ENCODE measurements at regions not wholly inside any gene's neighbourhood (a gene's known extent, or its start where the extent isn't known, plus 50 kb on each side); places are given as distances from the start of the nearest gene placed in this dataset.

DNA sequence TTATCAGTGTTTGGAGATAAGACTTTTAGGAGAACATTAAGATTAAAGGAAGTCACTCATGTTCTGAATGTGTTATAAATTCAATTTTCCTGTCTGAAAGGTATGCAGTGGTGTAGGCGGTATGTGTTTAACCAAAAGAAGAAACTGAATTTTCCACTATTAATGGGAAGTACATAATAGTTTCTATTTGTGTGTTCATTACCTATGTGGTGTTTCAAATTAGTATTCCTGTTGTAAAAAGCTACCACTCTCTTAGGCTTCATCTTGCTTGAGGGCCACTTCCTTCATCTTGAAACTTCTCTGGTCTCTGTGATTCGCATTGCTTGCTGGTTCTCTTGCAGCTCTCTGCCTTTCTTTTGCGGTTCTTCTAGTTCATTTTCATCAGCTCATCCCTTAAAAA is 123.4 kb downstream of the HLX start:
- TF ChIP-seq, protein P1, sequence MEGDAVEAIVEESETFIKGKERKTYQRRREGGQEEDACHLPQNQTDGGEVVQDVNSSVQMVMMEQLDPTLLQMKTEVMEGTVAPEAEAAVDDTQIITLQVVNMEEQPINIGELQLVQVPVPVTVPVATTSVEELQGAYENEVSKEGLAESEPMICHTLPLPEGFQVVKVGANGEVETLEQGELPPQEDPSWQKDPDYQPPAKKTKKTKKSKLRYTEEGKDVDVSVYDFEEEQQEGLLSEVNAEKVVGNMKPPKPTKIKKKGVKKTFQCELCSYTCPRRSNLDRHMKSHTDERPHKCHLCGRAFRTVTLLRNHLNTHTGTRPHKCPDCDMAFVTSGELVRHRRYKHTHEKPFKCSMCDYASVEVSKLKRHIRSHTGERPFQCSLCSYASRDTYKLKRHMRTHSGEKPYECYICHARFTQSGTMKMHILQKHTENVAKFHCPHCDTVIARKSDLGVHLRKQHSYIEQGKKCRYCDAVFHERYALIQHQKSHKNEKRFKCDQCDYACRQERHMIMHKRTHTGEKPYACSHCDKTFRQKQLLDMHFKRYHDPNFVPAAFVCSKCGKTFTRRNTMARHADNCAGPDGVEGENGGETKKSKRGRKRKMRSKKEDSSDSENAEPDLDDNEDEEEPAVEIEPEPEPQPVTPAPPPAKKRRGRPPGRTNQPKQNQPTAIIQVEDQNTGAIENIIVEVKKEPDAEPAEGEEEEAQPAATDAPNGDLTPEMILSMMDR (conservative IDR thresholded peaks at IDR 0.05): no peak
- no peak for TF ChIP-seq ZFX (IDR thresholded peaks at IDR 0.05)
